ENCODE measurements at regions not wholly inside any gene's neighbourhood (a gene's known extent, or its start where the extent isn't known, plus 50 kb on each side); places are given as distances from the start of the nearest gene placed in this dataset.

DNA sequence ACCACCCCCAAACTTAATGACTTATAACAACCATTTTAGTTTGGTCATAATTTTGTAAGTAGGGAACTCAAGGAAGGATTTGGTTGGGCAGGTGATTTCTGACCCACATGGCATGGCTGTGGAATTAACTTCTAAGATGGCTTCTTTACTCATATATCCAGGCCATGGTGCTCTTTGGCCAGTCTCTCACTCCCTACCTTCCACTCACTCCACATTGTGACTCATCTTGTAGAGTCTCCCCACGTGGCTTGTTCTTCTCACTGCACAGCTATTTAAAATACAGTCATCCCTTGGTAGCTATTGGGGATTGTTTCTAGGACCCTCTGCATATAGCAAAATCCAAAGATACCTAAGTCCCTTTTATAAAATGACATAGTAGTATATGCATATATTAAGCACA is 76.6 kb upstream of the MAST4 start (continued):
- TF ChIP-seq, protein P1, sequence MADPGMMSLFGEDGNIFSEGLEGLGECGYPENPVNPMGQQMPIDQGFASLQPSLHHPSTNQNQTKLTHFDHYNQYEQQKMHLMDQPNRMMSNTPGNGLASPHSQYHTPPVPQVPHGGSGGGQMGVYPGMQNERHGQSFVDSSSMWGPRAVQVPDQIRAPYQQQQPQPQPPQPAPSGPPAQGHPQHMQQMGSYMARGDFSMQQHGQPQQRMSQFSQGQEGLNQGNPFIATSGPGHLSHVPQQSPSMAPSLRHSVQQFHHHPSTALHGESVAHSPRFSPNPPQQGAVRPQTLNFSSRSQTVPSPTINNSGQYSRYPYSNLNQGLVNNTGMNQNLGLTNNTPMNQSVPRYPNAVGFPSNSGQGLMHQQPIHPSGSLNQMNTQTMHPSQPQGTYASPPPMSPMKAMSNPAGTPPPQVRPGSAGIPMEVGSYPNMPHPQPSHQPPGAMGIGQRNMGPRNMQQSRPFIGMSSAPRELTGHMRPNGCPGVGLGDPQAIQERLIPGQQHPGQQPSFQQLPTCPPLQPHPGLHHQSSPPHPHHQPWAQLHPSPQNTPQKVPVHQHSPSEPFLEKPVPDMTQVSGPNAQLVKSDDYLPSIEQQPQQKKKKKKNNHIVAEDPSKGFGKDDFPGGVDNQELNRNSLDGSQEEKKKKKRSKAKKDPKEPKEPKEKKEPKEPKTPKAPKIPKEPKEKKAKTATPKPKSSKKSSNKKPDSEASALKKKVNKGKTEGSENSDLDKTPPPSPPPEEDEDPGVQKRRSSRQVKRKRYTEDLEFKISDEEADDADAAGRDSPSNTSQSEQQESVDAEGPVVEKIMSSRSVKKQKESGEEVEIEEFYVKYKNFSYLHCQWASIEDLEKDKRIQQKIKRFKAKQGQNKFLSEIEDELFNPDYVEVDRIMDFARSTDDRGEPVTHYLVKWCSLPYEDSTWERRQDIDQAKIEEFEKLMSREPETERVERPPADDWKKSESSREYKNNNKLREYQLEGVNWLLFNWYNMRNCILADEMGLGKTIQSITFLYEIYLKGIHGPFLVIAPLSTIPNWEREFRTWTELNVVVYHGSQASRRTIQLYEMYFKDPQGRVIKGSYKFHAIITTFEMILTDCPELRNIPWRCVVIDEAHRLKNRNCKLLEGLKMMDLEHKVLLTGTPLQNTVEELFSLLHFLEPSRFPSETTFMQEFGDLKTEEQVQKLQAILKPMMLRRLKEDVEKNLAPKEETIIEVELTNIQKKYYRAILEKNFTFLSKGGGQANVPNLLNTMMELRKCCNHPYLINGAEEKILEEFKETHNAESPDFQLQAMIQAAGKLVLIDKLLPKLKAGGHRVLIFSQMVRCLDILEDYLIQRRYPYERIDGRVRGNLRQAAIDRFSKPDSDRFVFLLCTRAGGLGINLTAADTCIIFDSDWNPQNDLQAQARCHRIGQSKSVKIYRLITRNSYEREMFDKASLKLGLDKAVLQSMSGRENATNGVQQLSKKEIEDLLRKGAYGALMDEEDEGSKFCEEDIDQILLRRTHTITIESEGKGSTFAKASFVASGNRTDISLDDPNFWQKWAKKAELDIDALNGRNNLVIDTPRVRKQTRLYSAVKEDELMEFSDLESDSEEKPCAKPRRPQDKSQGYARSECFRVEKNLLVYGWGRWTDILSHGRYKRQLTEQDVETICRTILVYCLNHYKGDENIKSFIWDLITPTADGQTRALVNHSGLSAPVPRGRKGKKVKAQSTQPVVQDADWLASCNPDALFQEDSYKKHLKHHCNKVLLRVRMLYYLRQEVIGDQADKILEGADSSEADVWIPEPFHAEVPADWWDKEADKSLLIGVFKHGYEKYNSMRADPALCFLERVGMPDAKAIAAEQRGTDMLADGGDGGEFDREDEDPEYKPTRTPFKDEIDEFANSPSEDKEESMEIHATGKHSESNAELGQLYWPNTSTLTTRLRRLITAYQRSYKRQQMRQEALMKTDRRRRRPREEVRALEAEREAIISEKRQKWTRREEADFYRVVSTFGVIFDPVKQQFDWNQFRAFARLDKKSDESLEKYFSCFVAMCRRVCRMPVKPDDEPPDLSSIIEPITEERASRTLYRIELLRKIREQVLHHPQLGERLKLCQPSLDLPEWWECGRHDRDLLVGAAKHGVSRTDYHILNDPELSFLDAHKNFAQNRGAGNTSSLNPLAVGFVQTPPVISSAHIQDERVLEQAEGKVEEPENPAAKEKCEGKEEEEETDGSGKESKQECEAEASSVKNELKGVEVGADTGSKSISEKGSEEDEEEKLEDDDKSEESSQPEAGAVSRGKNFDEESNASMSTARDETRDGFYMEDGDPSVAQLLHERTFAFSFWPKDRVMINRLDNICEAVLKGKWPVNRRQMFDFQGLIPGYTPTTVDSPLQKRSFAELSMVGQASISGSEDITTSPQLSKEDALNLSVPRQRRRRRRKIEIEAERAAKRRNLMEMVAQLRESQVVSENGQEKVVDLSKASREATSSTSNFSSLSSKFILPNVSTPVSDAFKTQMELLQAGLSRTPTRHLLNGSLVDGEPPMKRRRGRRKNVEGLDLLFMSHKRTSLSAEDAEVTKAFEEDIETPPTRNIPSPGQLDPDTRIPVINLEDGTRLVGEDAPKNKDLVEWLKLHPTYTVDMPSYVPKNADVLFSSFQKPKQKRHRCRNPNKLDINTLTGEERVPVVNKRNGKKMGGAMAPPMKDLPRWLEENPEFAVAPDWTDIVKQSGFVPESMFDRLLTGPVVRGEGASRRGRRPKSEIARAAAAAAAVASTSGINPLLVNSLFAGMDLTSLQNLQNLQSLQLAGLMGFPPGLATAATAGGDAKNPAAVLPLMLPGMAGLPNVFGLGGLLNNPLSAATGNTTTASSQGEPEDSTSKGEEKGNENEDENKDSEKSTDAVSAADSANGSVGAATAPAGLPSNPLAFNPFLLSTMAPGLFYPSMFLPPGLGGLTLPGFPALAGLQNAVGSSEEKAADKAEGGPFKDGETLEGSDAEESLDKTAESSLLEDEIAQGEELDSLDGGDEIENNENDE (IDR thresholded peaks at IDR 0.05; ENCODE audit: insufficient replicate concordance, low read length), result no peak
- TF ChIP-seq TCF12 (IDR thresholded peaks at IDR 0.05; ENCODE audit: low read depth, low read length), result no peak
- TF ChIP-seq CHD1 (IDR thresholded peaks at IDR 0.05; ENCODE audit: low read depth, low read length), result no peak
- TF ChIP-seq HDAC6 (IDR thresholded peaks at IDR 0.05; ENCODE audit: low read depth, low read length), result no peak
- no peak for TF ChIP-seq TAF7 (optimal IDR thresholded peaks at IDR 0.05; ENCODE audit: borderline replicate concordance, low read depth, low read length)
